ENCODE measurements at regions not wholly inside any gene's neighbourhood (a gene's known extent, or its start where the extent isn't known, plus 50 kb on each side); places are given as distances from the start of the nearest gene placed in this dataset.

- no peak for TF ChIP-seq POLR2A (IDR thresholded peaks at IDR 0.05; ENCODE audit: low read depth, low read length)
- no peak for TF ChIP-seq MAX (IDR thresholded peaks at IDR 0.05; ENCODE audit: insufficient read depth, insufficient read length)
These were observed 1067.3 kb downstream of the LRFN5 start for GRCh38 chr14:42673963-42674362.

Measured in endothelial cell of umbilical vein (primary cell).